ENCODE measurements at regions not wholly inside any gene's neighbourhood (a gene's known extent, or its start where the extent isn't known, plus 50 kb on each side); places are given as distances from the start of the nearest gene placed in this dataset.

DNA sequence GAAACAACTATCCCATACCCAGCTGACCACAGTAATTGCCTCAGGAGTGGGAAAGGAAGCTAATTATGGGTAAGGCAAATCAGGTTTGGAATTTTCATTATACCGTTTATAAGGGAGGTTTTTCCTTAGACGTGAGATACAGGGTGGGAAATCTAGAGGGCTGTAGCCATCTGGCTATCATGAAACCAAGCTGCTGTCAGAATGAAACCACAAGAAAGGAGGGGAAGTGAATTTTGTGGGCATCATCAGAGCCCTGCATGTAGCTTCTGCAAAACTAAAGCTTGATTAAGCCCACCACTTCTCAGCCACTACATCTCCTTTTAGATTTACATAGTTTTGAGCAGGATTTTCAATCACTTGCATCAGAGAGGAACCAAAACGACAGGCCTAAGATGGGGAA lies 893.5 kb downstream of the TUSC7 start:
- intact Hi-C loops (cut with DNase I): no loop called here
- Histone ChIP-seq H3K4me1 (no peaks in the 10 kb centered on the region), H3K9me3 (no peaks in the 10 kb centered on the region), H3K4me3 (no peak overlapping the region), H3K27me3 (no peaks in the 10 kb centered on the region), H3K36me3 (no peaks in the 10 kb centered on the region), H3K27ac (no peak overlapping the region)
- no peak for DNase-seq (ENCODE audit: extremely low spot score in 2 of 2)
- no peak for TF ChIP-seq POLR2AphosphoS5 (IDR thresholded peaks at IDR 0.05; ENCODE audit: insufficient read depth in 1 of 2, low read depth in 1 of 2)
- TF ChIP-seq, protein P1, sequence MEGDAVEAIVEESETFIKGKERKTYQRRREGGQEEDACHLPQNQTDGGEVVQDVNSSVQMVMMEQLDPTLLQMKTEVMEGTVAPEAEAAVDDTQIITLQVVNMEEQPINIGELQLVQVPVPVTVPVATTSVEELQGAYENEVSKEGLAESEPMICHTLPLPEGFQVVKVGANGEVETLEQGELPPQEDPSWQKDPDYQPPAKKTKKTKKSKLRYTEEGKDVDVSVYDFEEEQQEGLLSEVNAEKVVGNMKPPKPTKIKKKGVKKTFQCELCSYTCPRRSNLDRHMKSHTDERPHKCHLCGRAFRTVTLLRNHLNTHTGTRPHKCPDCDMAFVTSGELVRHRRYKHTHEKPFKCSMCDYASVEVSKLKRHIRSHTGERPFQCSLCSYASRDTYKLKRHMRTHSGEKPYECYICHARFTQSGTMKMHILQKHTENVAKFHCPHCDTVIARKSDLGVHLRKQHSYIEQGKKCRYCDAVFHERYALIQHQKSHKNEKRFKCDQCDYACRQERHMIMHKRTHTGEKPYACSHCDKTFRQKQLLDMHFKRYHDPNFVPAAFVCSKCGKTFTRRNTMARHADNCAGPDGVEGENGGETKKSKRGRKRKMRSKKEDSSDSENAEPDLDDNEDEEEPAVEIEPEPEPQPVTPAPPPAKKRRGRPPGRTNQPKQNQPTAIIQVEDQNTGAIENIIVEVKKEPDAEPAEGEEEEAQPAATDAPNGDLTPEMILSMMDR (IDR thresholded peaks at IDR 0.05): no peak
- no peak for TF ChIP-seq POLR2A (IDR thresholded peaks at IDR 0.05)

DNA sequence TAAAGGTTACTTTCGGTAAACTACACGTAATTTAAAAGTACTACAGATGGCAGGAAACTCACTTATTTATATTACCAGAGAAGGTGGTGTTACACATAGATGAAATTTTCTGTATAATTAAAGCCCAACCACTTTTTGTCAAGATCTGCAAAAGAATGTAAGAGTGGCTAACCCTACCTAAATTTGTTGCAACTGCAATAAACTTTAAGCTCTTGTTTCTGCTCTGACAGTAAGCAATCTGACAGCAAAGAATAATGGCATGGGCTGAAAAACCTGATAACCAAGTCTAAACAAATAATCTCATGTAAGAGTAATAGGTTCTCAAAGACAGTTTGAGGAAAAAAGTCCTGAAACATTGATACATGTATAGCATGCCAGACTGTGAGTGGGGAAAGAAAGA lies 897.3 kb downstream of the TUSC7 start:
- intact Hi-C loops (cut with DNase I): no loop called here
- Histone ChIP-seq H3K4me3 (no peak overlapping the region), H3K27ac (no peak overlapping the region), H3K4me1 (no peaks in the 10 kb centered on the region), H3K36me3 (no peaks in the 10 kb centered on the region), H3K9me3 (no peaks in the 10 kb centered on the region), H3K27me3 (no peaks in the 10 kb centered on the region)
- TF ChIP-seq, protein P1 (IDR thresholded peaks at IDR 0.05): no peak
- TF ChIP-seq POLR2A (IDR thresholded peaks at IDR 0.05): no peak
- TF ChIP-seq POLR2AphosphoS5 (IDR thresholded peaks at IDR 0.05; ENCODE audit: insufficient read depth in 1 of 2, low read depth in 1 of 2): no peak
- no peak for DNase-seq (ENCODE audit: extremely low spot score in 2 of 2)

DNA sequence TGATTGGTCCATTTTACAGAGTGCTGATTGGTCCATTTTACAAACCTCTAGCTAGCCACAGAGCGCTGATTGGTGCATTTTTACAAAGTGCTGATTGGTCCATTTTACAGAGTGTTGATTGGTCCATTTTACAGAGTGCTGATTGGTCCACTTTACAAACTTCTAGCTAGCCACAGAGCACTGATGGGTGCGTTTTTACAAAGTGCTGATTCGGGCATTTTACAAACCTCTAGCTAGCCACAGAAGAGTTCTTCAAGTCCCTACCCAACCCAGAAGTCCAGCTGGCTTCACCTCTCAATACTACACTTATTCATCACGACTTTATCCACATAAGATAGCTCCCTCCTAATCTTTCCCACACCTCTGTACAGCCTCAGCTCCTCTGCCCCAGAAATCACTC lies 899.8 kb downstream of the TUSC7 start:
- DNase-seq (ENCODE audit: extremely low spot score in 2 of 2): no peak
- intact Hi-C loops (cut with DNase I): no loop called here
- TF ChIP-seq POLR2AphosphoS5 (IDR thresholded peaks at IDR 0.05; ENCODE audit: insufficient read depth in 1 of 2, low read depth in 1 of 2) (no peak), POLR2A (IDR thresholded peaks at IDR 0.05) (no peak)
- TF ChIP-seq, protein P1 (IDR thresholded peaks at IDR 0.05): no peak
- Histone ChIP-seq H3K4me1 (no peaks in the 10 kb centered on the region), H3K27ac (no peak overlapping the region), H3K4me3 (no peak overlapping the region), H3K9me3 (no peaks in the 10 kb centered on the region), H3K27me3 (no peaks in the 10 kb centered on the region), H3K36me3 (no peaks in the 10 kb centered on the region)

DNA sequence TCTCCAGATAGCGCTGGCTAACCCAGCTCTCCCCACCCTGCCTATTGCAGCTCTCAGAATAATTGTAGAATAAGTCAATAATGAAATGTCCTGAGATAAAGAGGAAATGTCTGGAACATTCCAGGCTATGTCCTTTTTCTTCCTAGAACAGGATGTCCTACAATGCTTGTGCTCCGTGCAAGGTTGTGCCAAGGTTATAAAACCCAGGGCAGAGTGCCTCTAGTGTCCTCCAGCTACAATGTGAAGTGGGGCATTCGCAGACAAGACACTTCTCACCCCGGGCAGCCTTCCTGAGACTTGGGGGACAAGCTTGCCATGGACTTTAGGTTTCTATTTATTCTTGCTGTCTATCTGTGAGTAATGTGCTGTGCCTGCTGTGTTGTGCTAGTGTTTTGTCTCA lies 900.6 kb downstream of the TUSC7 start:
- intact Hi-C loops (cut with DNase I): no loop called here
- Histone ChIP-seq H3K27me3 (no peaks in the 10 kb centered on the region), H3K4me1 (no peaks in the 10 kb centered on the region), H3K36me3 (no peaks in the 10 kb centered on the region), H3K27ac (no peak overlapping the region), H3K4me3 (no peak overlapping the region), H3K9me3 (no peaks in the 10 kb centered on the region)
- no peak for DNase-seq (ENCODE audit: extremely low spot score in 2 of 2)
- TF ChIP-seq POLR2AphosphoS5 (IDR thresholded peaks at IDR 0.05; ENCODE audit: insufficient read depth in 1 of 2, low read depth in 1 of 2) (no peak), POLR2A (IDR thresholded peaks at IDR 0.05) (no peak)
- TF ChIP-seq, protein P1 (IDR thresholded peaks at IDR 0.05): no peak

DNA sequence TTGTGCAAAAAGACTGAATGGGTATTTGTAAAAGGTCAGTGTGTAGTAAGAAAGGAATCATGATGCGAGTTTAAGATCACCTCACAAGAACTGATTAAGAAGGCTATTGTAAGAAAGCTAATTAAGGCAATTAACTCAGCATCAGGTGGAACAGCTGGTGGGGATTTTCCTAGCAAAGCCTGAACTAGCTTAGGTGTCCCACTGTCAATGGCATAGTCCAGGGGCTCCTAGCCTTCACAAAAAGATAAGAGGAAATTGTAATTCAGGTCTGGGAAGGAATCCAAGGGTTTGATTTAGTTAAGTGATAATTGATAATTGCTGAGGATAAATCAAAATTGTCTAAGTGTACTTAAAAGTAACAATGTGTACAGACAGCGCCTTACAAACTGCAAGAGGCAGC lies 901.6 kb downstream of the TUSC7 start:
- TF ChIP-seq POLR2A (IDR thresholded peaks at IDR 0.05): no peak
- TF ChIP-seq POLR2AphosphoS5 (IDR thresholded peaks at IDR 0.05; ENCODE audit: insufficient read depth in 1 of 2, low read depth in 1 of 2): no peak
- TF ChIP-seq, protein P1 (IDR thresholded peaks at IDR 0.05): no peak
- no peaks in the 10 kb centered on the region for H3K4me1 ChIP-seq
- no peak for DNase-seq (ENCODE audit: extremely low spot score in 2 of 2)
- no peaks in the 10 kb centered on the region for H3K9me3 ChIP-seq
- intact Hi-C loops (cut with DNase I): no loop called here
- no peaks in the 10 kb centered on the region for H3K36me3 ChIP-seq
- H3K27ac ChIP-seq: no peak overlapping the region
- H3K27me3 ChIP-seq: no peaks in the 10 kb centered on the region
- H3K4me3 ChIP-seq: no peak overlapping the region
